Gastrocnemius medialis (tissue), 4 donors: ENCODE measurements at regions not wholly inside any gene's neighbourhood (a gene's known extent, or its start where the extent isn't known, plus 50 kb on each side); places are given as distances from the start of the nearest gene placed in this dataset.
A peak's percentile ranks its signal among the peaks of the same experiment; 100 is the strongest.
"Not testable (repeated sequence)": the region's sequence is repeated elsewhere in the genome, so short reads cannot be mapped to it uniquely, and the experiment has no call there.

Experiments used
- ATAC-seq, 2 donors: fragments of 150-250 bp; one replicate each; pipeline ENCODE4 v1.9.1; 2016
- DNase-seq, 2 donors: peaks; one replicate each; pipeline ENCODE4 v3.0.0-alpha.2; 2019
- H3K27ac ChIP-seq, 4 donors: fragments of 200-600 bp; sonication (generic); 1 replicate in 1 of 4; 2 replicates in 3 of 4; pipeline ENCODE4 v1.5.1; 2016 to 2018; ENCODE audit warnings: mild to moderate bottlenecking in 2 of 4, moderate library complexity in 1 of 4
- H3K27me3 ChIP-seq, 3 donors: fragments of 200-600 bp; sonication (generic) in 2 of 3; 1 replicate in 1 of 3; 2 replicates in 2 of 3; pipeline versions ENCODE4 v1.5.1 to v1.6.0; 2016 to 2019; ENCODE audit warnings: mild to moderate bottlenecking in 1 of 3, moderate library complexity in 1 of 3
- H3K36me3 ChIP-seq, 2 donors: fragments of 200-600 bp; sonication (generic) in 1 of 2; one replicate each; pipeline ENCODE4 v1.5.1; 2017 to 2018
- H3K4me1 ChIP-seq, 2 donors: fragments of 200-600 bp; sonication (generic) in 1 of 2; one replicate each; pipeline ENCODE4 v1.5.1; 2016 to 2017; ENCODE audit warnings: mild to moderate bottlenecking in 2 of 2
- H3K4me3 ChIP-seq, 4 donors: fragments of 200-600 bp; sonication (generic) in 3 of 4; 1 replicate in 1 of 4; 2 replicates in 3 of 4; pipeline ENCODE4 v1.5.1; 2016 to 2019; ENCODE audit warnings: mild to moderate bottlenecking in 2 of 4
- H3K9me3 ChIP-seq, 3 donors: fragments of 200-600 bp; sonication (generic) in 2 of 3; 1 replicate in 1 of 3; 2 replicates in 2 of 3; pipeline ENCODE4 v1.5.1; 2016 to 2019
- POLR2A ChIP-seq, 2 donors: fragments of 450-650 bp; IDR thresholded peaks; one replicate each; pipeline ENCODE4 v1.6.1; 2017; ENCODE audit warnings: antibody characterized with exemption in 2 of 2, mild to moderate bottlenecking in 2 of 2, moderate library complexity in 2 of 2
- in situ Hi-C, 4 donors: fragments of 200-750 bp; cut with MboI; loops; one replicate each; pipeline versions ENCODE4 v1.15.0 to v1.8.0; 2017; ENCODE audit warnings: low sequenced_read_pairs in 4 of 4
- intact Hi-C: fragments of 100-400 bp; cut with DNase I; formaldehyde crosslinking; loops from one replicate; pipeline ENCODE4 v1.15.1; 2023; ENCODE audit warnings: low total_unique reads
- TF ChIP-seq, protein P1 (sequence below), 5 experiments: fragments of 450-650 bp in 3 of 5; fragments of 200-600 bp in 2 of 5; sonication (generic) in 2 of 5; IDR thresholded peaks in 4 of 5; conservative IDR thresholded peaks in 1 of 5; 1 replicate in 4 of 5; 2 replicates in 1 of 5; pipeline ENCODE4 v1.5.1; 2016 to 2019; ENCODE audit warnings: antibody characterized with exemption in 5 of 5, mild to moderate bottlenecking in 3 of 5, moderate library complexity in 3 of 5

DNA sequence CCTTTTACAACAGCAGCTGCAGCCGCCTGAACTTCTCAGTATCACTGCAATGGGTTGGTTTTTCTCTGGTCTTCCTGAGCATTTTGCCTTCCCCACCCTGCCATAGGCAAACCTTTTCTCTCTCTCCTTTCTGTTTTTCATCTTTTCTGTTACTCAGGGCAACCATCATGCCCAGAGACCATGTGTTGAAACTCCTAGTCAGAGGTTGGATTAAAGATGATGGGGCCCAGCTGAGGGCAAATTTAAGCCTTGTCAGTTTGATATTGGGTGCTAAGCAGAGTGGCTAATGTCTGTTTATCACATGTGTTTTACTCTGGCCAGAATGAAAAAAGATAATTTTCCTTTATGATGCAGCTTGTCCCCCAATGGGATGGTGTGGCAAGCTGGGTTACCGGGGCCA is 107.9 kb upstream of the PMCH start:
- no peak overlapping the region for H3K27ac ChIP-seq
- DNase-seq, result no peak
- H3K9me3 ChIP-seq, result peaks cover 0 to 6% (median 0%) of the 10 kb centered on the region in 3 donors
- in situ Hi-C loops (no loop called here), intact Hi-C loops (no loop called here)
- H3K4me1 ChIP-seq, result no peaks in the 10 kb centered on the region
- no peaks in the 10 kb centered on the region for H3K27me3 ChIP-seq
- ATAC-seq, result no peak
- TF ChIP-seq, protein P1, sequence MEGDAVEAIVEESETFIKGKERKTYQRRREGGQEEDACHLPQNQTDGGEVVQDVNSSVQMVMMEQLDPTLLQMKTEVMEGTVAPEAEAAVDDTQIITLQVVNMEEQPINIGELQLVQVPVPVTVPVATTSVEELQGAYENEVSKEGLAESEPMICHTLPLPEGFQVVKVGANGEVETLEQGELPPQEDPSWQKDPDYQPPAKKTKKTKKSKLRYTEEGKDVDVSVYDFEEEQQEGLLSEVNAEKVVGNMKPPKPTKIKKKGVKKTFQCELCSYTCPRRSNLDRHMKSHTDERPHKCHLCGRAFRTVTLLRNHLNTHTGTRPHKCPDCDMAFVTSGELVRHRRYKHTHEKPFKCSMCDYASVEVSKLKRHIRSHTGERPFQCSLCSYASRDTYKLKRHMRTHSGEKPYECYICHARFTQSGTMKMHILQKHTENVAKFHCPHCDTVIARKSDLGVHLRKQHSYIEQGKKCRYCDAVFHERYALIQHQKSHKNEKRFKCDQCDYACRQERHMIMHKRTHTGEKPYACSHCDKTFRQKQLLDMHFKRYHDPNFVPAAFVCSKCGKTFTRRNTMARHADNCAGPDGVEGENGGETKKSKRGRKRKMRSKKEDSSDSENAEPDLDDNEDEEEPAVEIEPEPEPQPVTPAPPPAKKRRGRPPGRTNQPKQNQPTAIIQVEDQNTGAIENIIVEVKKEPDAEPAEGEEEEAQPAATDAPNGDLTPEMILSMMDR (IDR thresholded peaks at IDR 0.05 in 4 of 5, conservative IDR thresholded peaks at IDR 0.05 in 1 of 5), result no peak
- no peak for TF ChIP-seq POLR2A (IDR thresholded peaks at IDR 0.05)
- no peaks in the 10 kb centered on the region for H3K36me3 ChIP-seq
- no peak overlapping the region for H3K4me3 ChIP-seq

DNA sequence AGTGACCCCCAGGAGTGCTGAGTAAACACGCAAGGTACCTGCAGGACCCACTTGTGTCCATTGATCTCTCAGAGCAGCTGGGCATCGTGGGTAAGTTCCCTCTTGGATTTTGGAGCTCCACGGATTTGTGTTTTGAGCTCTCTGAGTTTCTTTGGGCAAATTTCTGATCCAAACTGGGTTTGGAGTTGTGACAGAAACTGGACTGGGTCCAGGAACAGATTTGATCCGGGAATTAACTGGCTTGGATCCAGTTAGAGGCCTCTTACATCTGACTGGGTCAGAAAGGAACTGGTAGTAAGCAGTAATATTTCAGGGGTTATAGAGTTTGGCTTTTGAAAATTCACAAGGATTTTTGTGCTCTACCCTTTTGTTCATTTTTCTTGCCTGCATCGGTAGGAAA is 107.0 kb upstream of the PMCH start:
- DNase-seq, H3K27me3 ChIP-seq, ATAC-seq, H3K9me3 ChIP-seq, H3K4me3 ChIP-seq, in situ Hi-C loops, H3K27ac ChIP-seq, intact Hi-C loops, H3K36me3 ChIP-seq, H3K4me1 ChIP-seq: not testable (repeated sequence)

DNA sequence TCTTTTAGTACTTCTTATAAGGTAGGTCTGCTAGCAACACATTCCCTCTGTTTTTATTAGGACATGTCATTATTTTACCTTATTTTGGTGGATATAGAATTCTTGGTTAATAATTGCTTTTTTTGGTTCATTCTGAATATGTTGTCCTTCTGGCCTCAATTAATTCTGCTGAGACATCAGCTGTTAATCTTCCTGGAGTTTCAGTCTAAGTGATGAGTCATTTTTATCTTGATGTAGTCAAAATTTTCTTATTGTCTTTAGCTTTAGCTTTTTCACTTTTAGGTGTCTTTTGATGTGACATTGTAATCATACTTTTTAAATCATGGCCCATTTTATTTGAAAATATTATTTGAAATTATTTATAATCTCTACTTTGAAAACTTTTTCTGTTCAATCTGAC is 104.9 kb upstream of the PMCH start:
- H3K4me1 ChIP-seq, result no peaks in the 10 kb centered on the region
- no peak for ATAC-seq
- peaks cover 0 to 6% (median 0%) of the 10 kb centered on the region in 3 donors for H3K9me3 ChIP-seq
- H3K4me3 ChIP-seq, result no peak overlapping the region
- no peak for TF ChIP-seq POLR2A (IDR thresholded peaks at IDR 0.05)
- TF ChIP-seq, protein P1 (IDR thresholded peaks at IDR 0.05 in 4 of 5, conservative IDR thresholded peaks at IDR 0.05 in 1 of 5), result no peak
- no peak for DNase-seq
- intact Hi-C loops (no loop called here), in situ Hi-C loops (no loop called here)
- no peaks in the 10 kb centered on the region for H3K36me3 ChIP-seq
- H3K27ac ChIP-seq, result no peak overlapping the region
- no peaks in the 10 kb centered on the region for H3K27me3 ChIP-seq

DNA sequence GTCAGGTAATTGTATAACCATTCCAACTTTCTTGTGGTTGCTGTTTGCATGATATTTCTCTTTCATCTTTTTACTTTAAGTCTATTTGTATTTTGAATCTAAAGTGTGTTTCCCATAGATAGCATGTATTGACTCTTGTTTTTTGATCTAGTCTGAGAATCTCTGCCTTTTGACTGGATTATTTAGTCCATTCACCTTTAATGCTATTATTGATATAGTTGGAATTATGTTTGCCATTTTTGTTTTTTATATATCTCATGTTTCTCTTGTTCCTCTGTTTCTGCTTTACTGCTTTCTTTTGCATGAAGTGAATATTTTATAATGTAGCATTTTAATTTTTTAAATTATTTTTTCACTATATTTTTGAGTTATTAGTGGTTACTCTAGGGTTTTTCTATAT is 103.9 kb upstream of the PMCH start:
- in situ Hi-C loops (no loop called here), intact Hi-C loops (loop anchor here (1.0 kb wide), 1 partner anchor 183 kb away; no protein-coding TSS in a partner anchor)
- no peaks in the 10 kb centered on the region for H3K27me3 ChIP-seq
- peaks cover 0 to 6% (median 0%) of the 10 kb centered on the region in 3 donors for H3K9me3 ChIP-seq
- no peak overlapping the region for H3K27ac ChIP-seq
- DNase-seq (no peak), ATAC-seq (no peak)
- H3K36me3 ChIP-seq, result no peaks in the 10 kb centered on the region
- TF ChIP-seq, protein P1 (IDR thresholded peaks at IDR 0.05 in 4 of 5, conservative IDR thresholded peaks at IDR 0.05 in 1 of 5), result no peak
- TF ChIP-seq POLR2A (IDR thresholded peaks at IDR 0.05), result no peak
- H3K4me1 ChIP-seq, result no peaks in the 10 kb centered on the region
- H3K4me3 ChIP-seq, result no peak overlapping the region

DNA sequence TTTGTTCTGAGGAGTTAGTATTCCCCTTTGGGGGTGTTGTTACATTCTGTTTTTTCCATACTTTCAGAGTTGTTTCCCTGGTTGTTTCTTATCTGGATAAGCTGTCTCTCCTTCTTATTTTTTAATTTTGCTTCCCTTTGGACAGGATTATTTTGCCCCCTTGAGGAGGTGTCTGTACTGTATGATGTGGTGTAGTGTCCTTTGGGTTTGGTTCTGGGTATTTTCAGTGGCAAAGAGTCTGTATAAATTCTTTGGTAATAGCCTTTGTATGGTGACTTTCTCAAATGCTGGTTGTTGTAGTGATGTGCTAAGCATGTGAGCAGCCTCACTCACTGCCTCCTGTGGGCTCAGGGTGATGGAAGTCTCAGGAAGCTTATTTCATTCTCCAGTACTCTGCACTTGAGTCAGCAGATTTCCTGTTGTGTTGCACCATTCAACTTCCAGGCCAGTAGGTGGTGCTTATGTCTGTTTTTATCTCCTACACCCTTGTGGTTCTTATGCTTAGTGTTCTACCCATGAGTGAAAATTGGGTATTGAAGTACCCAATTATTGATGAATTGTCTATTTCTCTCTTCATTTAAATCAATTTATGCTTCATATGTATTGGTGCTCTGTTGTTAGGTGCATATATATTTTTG is 103.3 kb upstream of the PMCH start:
- peak overlapping the region in 1 of 4 donors; percentile 4 for H3K4me3 ChIP-seq
- intact Hi-C loops (loop anchor here (1.0 kb wide), 1 partner anchor 183 kb away; no protein-coding TSS in a partner anchor), in situ Hi-C loops (no loop called here)
- no peaks in the 10 kb centered on the region for H3K4me1 ChIP-seq
- H3K36me3 ChIP-seq, result no peaks in the 10 kb centered on the region
- peaks cover 0 to 6% (median 0%) of the 10 kb centered on the region in 3 donors for H3K9me3 ChIP-seq
- TF ChIP-seq POLR2A (IDR thresholded peaks at IDR 0.05), result no peak
- TF ChIP-seq, protein P1 (IDR thresholded peaks at IDR 0.05 in 4 of 5, conservative IDR thresholded peaks at IDR 0.05 in 1 of 5), result no peak
- DNase-seq, result no peak
- no peak overlapping the region for H3K27ac ChIP-seq
- H3K27me3 ChIP-seq, result no peaks in the 10 kb centered on the region
- ATAC-seq, result peak in 1 of 2 donors; percentile 61
